ENCODE measurements at regions not wholly inside any gene's neighbourhood (a gene's known extent, or its start where the extent isn't known, plus 50 kb on each side); places are given as distances from the start of the nearest gene placed in this dataset.

- DNase-seq, result no peak
Measured at GRCh38 chr4:152109531-152110509, 349.0 kb upstream of the GATB start.

GRCh38 chr4:152107736-152108500 is 347.1 kb upstream of the GATB start:
- no peak for DNase-seq

- no peak for DNase-seq
Measured at GRCh38 chr4:152106781-152107321, 346.0 kb upstream of the GATB start.

GRCh38 chr4:152106113-152106763 is 345.4 kb upstream of the GATB start:
- peak; percentile 49 for DNase-seq

- DNase-seq, result no peak
Measured at GRCh38 chr4:152104901-152105357, 344.1 kb upstream of the GATB start.

GRCh38 chr4:152104356-152104755 is 343.5 kb upstream of the GATB start:
- DNase-seq, result no peak

- no peak for DNase-seq
Measured at GRCh38 chr4:152103181-152103901, 342.5 kb upstream of the GATB start.

GRCh38 chr4:152102436-152103000 is 341.7 kb upstream of the GATB start:
- DNase-seq, result no peak

- DNase-seq, result peak; percentile 38
Measured at GRCh38 chr4:152101556-152102435, 341.0 kb upstream of the GATB start.

- peak; percentile 79 for DNase-seq
Measured at GRCh38 chr4:152100379-152101201, 339.8 kb upstream of the GATB start.

- DNase-seq, result no peak
Measured at GRCh38 chr4:152099981-152100378, 339.2 kb upstream of the GATB start.

- no peak for DNase-seq
Measured at GRCh38 chr4:152099555-152099954, 338.7 kb upstream of the GATB start.

- DNase-seq, result no peak
Measured at GRCh38 chr4:152099061-152099425, 338.2 kb upstream of the GATB start.

- no peak for DNase-seq
Measured at GRCh38 chr4:152098365-152099060, 337.7 kb upstream of the GATB start.

- no peak for DNase-seq
Measured at GRCh38 chr4:152097371-152097770, 336.6 kb upstream of the GATB start.

GRCh38 chr4:152095701-152096070 is 334.9 kb upstream of the GATB start:
- DNase-seq, result no peak

GRCh38 chr4:152094970-152095700 is 334.3 kb upstream of the GATB start:
- DNase-seq, result no peak

GRCh38 chr4:152091405-152091804 is 330.6 kb upstream of the GATB start:
- no peak for DNase-seq

- DNase-seq, result no peak
Measured at GRCh38 chr4:152090543-152090942, 329.7 kb upstream of the GATB start.
